RPMI7951 (cell line): ENCODE measurements at regions not wholly inside any gene's neighbourhood (a gene's known extent, or its start where the extent isn't known, plus 50 kb on each side); places are given as distances from the start of the nearest gene placed in this dataset.

ENCODE experiments used
- DNase-seq: peaks from one replicate; pipeline ENCODE4 v3.0.0-alpha.2; 2012; ENCODE audit warnings: low read depth

DNA sequence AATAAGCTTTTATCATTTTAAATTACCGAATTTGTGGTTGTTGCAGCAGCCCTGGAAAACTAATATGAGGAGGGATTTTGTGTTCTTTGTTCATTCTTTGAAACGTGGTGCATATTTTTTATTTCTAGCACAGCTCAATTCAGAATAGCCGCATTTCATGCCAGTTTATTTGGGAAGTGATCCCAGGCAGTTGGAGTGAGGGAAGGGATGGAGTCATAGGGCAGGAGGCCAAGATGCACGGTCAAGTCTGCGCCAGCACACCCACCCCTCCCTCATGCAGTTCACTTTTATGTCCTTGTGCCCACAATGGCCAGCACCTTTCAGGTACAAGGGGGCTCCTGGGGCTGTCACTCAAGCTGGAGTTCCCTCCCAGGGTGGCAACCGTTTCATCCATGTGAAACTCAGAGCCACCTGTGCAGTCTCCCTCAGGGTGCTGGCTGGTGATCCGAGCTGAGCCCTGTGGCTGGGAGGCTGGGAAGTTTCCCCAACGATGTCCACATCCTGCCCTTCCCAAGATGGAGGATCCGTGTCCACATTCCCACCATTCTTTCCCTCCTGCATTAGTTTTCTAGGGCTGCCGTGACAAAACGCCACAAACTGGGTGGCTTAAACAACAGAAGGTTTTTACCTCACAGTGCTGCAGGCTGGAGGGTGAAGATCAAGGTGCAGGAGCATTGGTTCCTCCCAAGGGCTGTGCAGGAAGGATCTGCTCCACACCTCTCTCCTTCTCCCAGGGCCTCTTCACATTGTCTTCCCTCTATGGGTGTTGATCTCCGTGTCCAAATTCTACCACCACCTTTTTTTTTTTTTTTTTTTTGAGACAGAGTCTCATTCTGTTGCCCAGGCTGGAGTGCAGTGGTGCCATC is 68.5 kb upstream of the ITGA6 start:
- DNase-seq: no peak

DNA sequence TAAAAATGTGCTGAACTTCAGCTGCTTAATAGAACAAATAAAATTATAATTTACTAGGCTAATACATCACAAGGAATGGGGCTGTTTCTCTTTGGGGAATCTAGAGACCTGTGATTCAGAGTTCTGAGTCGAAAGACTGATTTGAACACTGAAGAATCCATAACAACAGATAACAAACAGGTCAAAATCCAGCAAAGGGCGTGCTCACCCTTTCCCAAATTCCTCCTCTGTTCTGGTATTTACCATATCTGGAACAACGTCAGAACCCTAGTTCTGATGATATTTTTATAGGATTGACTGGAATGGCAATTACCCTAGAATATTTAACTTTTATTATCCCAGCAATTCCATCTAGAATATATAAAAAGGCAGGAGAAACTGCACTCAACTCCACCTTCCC is 66.0 kb upstream of the ITGA6 start:
- DNase-seq: no peak

DNA sequence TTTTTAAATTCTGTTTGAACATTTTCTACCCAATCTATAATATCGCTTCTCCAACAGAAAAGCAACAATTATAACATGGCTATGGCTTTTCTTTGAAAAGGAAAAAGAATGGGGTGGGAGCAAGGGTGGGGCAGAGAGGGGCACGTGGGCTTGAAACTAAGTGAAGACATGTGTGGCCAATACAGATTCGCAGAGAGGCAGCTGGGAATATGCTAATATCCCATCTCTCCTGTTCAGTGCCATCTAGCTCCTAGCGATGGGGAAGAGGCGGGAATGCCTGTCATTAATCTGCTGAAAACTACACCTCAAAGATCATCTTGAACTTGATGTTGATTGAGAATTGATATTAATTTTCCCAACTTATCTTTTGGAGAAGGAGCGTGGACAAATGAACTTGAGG is 65.5 kb upstream of the ITGA6 start:
- DNase-seq: no peak

DNA sequence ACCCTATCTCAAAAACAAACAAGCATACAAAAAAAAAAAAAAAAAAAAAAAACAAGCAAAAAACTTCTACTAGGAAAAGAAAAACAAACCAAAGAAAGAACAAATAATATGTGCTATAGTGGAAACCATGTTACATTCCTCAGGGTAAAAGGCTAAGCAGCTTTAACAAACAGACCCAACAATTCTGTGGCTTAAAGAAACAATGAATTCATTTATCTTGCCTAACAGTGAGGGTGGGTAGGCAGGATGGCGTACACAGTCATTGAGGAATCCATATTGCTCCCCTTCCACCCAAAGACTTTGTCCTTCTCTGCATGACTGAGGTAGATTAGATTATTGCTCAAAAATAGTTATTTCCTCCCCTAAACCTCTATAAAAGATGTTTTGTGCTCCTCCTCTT is 63.1 kb upstream of the ITGA6 start:
- DNase-seq: no peak

DNA sequence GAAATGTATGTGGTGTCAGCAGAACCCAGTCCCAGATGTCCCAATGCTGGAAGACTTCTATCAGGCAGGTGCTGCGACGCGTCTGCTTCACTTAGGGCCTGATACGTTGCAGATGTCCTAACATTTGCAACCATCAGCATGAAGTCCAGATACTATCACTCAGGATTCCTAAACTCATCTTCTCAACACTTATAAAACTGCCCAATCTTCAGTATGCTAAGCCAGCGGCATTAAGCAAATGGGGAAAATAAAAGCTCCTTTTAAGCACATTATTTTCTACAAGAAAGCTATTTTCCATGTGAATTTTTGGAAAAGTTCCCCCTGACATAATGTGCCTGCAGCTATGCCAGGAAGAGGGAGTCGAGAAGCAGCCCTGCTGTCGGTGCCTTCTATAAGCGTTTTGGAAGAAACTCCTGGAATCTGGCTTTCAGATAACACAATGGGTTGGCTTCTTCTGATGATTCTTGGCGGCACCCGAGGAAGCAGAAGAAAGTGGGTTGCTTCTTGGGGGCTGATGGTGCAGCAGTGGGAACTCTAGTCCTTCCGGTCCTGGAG is 60.7 kb upstream of the ITGA6 start:
- DNase-seq: no peak

DNA sequence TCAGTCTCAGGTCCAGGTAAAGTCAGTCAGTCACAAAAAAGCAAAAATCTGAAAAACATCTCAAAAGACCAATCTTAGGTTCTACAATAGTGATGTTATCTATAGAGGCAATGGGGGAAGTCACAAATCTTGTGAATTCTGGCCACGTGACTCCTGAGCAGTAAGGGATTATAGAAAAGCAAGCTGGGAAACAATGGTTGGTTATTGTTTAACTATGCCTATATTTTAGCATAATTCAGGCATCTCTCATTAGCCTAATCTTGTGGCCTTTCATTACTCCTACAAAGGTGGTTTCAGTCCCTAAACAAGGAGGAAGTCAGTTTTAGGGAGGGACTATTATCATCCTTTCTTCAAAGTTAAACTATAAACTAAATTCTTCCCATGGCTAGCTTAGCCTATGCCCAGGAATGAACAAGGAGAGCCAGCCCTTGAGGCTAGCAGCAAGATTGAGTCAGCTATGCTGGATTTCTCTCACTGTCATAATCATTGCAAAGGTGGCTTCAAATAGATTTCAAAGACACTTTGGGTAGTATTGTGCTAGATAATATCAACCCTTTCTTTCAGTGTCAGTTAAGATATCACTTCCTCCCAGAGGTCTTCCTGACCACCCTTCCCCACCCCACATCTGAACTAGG is 56.4 kb upstream of the ITGA6 start:
- DNase-seq: no peak

DNA sequence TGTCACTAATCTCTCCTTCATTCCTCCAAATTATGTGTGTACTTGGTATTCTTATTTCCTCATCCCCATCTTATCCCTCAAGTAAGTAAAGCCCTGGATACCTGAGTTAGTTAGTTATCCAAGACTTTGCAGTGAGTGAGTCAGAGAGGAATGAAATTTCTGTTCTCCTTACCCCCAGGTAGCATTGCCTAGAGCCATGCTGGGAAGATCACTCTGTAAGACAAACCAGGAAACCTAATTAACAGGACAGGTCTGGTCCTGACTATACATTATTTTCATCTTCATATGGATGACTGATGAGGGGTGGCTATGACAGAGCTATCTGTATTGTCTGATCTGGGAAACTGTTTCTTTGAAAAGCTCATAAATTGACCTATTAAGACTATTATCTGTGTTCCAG is 55.0 kb upstream of the ITGA6 start:
- no peak for DNase-seq

DNA sequence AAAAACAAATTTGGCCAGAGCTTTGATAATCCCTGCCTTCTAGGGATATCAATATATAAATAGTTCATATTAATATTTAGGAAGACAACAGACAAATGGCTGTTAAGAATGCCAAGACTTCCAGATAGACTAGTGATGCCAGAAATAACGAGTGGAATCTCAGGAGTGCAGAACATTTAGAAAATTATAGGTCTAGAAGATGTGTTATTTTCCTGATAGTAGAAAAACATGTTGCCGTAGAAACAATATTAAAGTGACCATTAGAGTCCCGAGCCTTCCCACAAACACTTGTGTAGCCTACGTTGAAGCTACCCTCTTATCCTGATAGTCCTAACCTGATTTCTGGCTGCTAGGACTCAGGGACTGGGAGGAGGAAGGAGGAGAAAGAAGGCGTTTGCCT is 54.3 kb upstream of the ITGA6 start:
- DNase-seq: no peak

DNA sequence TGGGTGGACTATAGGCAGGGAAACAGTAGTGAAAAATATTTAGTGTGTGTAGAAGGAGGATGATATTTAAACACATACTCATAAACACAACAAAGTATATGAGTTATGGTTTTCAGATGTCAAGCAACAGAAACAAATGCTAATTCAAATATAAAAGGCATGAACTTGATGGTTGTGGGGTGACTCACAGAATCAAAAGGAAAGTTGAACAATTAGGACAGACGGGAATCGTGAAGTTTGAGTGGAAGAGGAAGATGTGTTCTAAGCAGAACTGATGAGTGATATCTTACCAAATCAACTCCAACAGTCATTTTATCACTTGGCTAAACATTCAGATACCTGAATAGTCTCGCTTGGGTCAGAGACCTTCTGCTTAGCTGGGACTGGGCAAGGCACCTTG is 53.6 kb upstream of the ITGA6 start:
- DNase-seq: peak; percentile 26

DNA sequence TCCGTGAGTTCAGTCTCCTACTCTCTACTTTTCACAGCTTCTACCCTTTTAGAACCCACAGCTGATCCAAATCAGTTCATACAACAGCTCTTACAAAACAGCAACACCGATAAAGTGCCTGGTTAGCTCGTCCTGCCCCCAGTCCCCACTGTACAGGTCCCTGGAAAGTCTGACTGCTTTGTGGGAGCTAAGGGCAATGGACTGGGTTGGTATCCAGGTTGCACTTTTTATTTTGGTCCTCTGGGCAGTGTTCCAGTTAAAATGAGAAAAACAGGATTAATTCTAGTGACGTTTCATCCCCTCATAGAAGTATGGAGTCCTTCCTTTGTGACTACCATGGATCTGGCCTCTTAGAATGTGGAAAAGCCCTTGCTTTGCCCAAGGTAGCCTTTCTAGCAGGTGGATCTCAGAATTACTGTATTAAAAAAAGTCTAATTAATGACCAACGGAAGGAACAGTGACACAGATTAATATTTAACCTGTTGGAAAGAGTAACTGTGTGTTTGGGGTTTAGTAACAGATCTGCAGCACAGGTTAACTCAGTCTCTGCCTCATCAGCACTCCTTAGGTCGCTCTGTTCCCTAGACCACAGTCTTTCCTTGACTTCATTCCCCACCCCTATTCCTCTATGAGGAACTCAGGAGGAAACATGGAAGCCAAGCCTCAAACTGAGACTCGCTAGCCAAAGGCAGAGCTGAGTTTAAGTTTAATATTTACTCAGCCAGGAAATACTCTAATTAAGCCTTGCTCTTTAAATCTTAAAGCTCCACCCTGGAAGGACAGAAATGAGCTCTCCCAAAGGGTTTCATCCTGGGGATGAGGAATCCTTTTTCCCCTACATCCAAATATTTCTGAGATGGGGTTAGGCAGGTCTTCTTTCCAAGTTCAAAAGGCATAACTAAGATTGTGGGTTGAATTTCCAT is 52.8 kb upstream of the ITGA6 start:
- no peak for DNase-seq

DNA sequence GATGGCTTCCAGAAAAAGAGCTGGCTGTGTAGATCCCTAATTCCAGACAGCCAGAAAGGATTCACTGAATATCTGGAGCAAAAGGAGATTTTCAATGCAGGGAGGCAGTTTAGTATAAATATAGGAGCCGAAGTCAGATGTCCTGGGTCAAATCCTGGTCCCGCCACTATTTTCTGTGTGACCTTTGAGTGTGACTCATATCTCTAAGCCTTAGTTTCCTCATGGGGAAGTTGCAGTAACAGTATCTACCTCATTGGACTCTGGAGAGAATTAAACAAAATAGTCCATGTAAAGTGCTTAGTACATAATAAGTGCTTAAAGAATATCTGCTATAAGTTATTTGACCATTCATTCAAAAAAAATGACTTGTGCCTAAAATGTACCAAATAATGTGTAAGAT is 52.1 kb upstream of the ITGA6 start:
- DNase-seq: no peak

DNA sequence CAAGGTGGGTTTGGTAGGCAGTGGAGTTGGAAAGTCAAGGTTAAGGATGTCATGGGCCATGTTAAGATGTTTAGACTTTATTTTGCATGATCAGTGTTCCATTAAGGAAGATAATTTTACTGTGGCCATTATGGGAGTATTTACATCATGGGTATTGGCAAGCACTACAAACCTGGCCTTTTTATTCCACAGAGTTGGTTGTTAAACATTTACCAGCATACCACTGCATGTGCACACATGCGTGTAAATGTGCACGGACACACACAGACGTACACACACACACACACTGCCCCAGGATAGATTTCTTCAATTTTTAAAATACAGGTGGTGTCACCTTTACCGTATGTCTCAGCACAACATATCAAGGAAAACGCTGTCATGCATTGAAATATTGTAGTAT is 51.4 kb upstream of the ITGA6 start:
- no peak for DNase-seq

DNA sequence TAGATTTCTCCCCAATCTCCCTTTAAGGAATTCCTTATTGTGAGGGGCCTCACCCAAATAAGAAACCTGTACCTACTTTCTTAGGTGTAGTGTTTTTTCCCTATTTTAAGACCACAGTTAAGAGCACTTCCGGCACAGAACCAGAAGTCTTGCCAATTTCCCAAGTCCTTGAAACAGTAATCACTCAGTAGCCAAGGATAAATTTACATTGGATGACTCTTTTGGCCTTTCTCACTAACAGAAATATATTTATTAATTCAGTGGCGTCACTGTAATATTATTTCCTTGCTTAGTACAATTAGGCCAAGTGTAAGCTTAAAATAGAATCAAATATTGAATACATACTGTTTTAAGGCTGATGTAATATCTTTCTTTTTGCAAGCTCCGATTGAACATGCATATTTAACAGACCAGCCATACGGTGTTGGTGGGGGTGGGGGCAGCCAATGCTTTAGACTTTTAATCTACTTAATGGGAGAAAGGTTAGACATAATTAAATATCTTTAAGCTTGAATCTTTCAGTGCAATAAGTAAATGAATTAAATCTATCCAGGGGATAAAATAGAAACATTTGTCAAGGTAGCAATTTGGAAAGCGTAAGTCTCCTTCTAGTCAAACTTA is 50.8 kb upstream of the ITGA6 start:
- DNase-seq: no peak

DNA sequence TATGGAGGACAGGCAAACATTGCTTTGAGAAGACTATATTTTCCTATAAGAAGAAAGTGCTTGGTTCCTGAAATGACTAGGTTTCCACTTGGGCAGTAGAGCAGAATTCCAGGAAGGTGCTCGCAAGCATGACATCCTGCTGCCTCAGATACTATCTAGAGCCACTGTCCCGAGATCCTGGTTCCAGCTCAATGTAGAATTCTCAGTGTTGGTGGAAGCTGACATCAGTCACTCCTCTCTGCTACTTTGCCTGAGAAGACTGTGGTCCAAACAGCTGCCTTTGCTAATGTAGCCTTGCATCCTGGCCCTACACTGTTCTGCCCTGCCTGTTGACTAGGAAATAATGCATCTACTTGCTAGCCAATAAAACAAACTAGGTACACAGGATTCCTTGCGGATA is 50.0 kb upstream of the ITGA6 start:
- DNase-seq: no peak
